ENCODE measurements at regions not wholly inside any gene's neighbourhood (a gene's known extent, or its start where the extent isn't known, plus 50 kb on each side); places are given as distances from the start of the nearest gene placed in this dataset.

DNA sequence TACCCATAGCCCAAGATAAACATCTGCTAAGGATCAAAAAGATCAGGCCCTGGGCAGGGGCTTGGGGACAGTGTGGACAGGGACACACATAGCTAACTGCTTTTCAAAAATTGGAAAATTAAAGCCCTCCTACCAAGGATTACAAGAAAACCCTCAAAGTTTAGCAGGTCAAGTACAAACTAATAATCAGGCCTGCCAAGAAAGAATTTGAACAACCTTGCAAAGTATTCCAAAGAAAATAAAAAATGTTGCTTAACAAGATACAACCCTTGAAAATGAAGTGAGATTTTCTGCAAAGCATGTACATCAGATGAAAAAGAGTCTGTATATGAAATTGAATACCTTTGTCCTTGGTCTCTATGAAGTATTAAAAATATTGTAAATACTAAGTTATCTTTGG, 67.3 kb downstream of the KLF12 start:
- TF ChIP-seq, protein P1, sequence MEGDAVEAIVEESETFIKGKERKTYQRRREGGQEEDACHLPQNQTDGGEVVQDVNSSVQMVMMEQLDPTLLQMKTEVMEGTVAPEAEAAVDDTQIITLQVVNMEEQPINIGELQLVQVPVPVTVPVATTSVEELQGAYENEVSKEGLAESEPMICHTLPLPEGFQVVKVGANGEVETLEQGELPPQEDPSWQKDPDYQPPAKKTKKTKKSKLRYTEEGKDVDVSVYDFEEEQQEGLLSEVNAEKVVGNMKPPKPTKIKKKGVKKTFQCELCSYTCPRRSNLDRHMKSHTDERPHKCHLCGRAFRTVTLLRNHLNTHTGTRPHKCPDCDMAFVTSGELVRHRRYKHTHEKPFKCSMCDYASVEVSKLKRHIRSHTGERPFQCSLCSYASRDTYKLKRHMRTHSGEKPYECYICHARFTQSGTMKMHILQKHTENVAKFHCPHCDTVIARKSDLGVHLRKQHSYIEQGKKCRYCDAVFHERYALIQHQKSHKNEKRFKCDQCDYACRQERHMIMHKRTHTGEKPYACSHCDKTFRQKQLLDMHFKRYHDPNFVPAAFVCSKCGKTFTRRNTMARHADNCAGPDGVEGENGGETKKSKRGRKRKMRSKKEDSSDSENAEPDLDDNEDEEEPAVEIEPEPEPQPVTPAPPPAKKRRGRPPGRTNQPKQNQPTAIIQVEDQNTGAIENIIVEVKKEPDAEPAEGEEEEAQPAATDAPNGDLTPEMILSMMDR (IDR thresholded peaks at IDR 0.05), result no peak
- TF ChIP-seq EP300 (IDR thresholded peaks at IDR 0.05) (no peak), POLR2A (IDR thresholded peaks at IDR 0.05) (no peak)
